Endothelial cell of umbilical vein (primary cell): ENCODE measurements at regions not wholly inside any gene's neighbourhood (a gene's known extent, or its start where the extent isn't known, plus 50 kb on each side); places are given as distances from the start of the nearest gene placed in this dataset.

Experiments
- BruUV-seq: library from RNA; stranded (reverse); fragments of 400-500 nt; replicated peaks from 2 replicates; lab custom pipeline; 2021; lab: Mats Ljungman, UMichigan
- CTCF ChIA-PET: fragments of 300-600, 350-600 bp; sonication (Branson Sonifier 250); formaldehyde crosslinking; loops from one replicate; lab custom pipeline; 2021; ENCODE audit warnings: antibody characterized with exemption, inconsistent platforms; lab: Charles Lee
- POLR2A ChIA-PET: fragments of 300-600, 350-600 bp; sonication (Branson Sonifier 250); formaldehyde crosslinking; loops from one replicate; lab custom pipeline; 2021; ENCODE audit warnings: antibody characterized with exemption, inconsistent platforms; lab: Charles Lee
- DNase-seq: peaks from one replicate; pipeline ENCODE4 v3.0.0-alpha.2; 2011; ENCODE audit warnings: low read depth, low spot score
- FAIRE-seq: peaks from 2 replicates; lab custom pipeline; 2011; peaks lifted over from hg19 to GRCh38; lab: Jason Lieb, UNC
- H2AFZ ChIP-seq: 2 replicates; pipeline ENCODE4 v1.6.0; 2012; ENCODE audit warnings: low read depth, low read length, control low read depth, inconsistent platforms
- H3K27ac ChIP-seq: 2 replicates; pipeline ENCODE4 v1.5.1; 2011; ENCODE audit warnings: low read depth, mild to moderate bottlenecking, control low read depth, low read length, moderate library complexity; ENCODE audit not compliant: insufficient read depth
- H3K27me3 ChIP-seq, 2 experiments: 2 replicates each; pipeline versions ENCODE4 v1.6.0 to v1.6.1; 2011; ENCODE audit warnings: low read length in 2 of 2, mixed read lengths in 1 of 2; ENCODE audit not compliant: control insufficient read depth in 2 of 2, insufficient read depth in 2 of 2
- H3K36me3 ChIP-seq, 2 experiments: 2 replicates in 1 of 2; 3 replicates in 1 of 2; pipeline ENCODE4 v1.5.1; 2011; ENCODE audit warnings: low read length in 2 of 2, mild to moderate bottlenecking in 1 of 2, moderate library complexity in 1 of 2; ENCODE audit not compliant: control insufficient read depth in 2 of 2, insufficient read depth in 2 of 2; ENCODE audit errors: extremely low read depth in 1 of 2
- H3K4me1 ChIP-seq: 3 replicates; pipeline ENCODE4 v1.5.1; 2011; ENCODE audit warnings: mild to moderate bottlenecking, low read length; ENCODE audit not compliant: control insufficient read depth, insufficient read depth; ENCODE audit errors: extremely low read depth
- H3K4me2 ChIP-seq: 2 replicates; pipeline ENCODE4 v1.6.1; 2011; ENCODE audit warnings: low read length, control low read depth, mixed read lengths; ENCODE audit not compliant: insufficient read depth
- H3K4me3 ChIP-seq, 3 experiments: fragments of 200-600 bp in 1 of 3; sonication (generic), shearing (Covaris generic) in 1 of 3; replicated peaks in 1 of 3; 2 replicates each; pipeline ENCODE4 v1.5.1; 2011 to 2016; ENCODE audit warnings: control low read depth in 3 of 3, low read length in 3 of 3, mild to moderate bottlenecking in 2 of 3, inconsistent platforms in 1 of 3, low read depth in 1 of 3, moderate library complexity in 1 of 3; ENCODE audit not compliant: insufficient read depth in 1 of 3
- H3K79me2 ChIP-seq: 2 replicates; pipeline ENCODE4 v1.6.0; 2012; ENCODE audit warnings: low read length, inconsistent platforms; ENCODE audit not compliant: control insufficient read depth, insufficient read depth
- H3K9ac ChIP-seq: replicated peaks from 2 replicates; pipeline ENCODE3; 2011; ENCODE audit warnings: low read length, control low read depth; ENCODE audit not compliant: insufficient read depth; ENCODE audit errors: extremely low read depth
- H3K9me1 ChIP-seq: replicated peaks from 3 replicates; pipeline ENCODE4 v1.6.0; 2011; ENCODE audit warnings: mild to moderate bottlenecking, low read length; ENCODE audit not compliant: control insufficient read depth, insufficient read depth; ENCODE audit errors: extremely low read depth
- H3K9me3 ChIP-seq: replicated peaks from 2 replicates; pipeline ENCODE4 v1.5.1; 2012; ENCODE audit warnings: low read length, inconsistent platforms; ENCODE audit not compliant: control insufficient read depth, insufficient read depth
- H4K20me1 ChIP-seq: replicated peaks from 2 replicates; pipeline ENCODE3; 2011; ENCODE audit warnings: mild to moderate bottlenecking, low read length; ENCODE audit not compliant: control insufficient read depth, insufficient read depth; ENCODE audit errors: extremely low read depth
- EZH2 ChIP-seq: IDR thresholded peaks from 2 replicates; pipeline ENCODE4 v1.6.1; 2012; ENCODE audit warnings: borderline replicate concordance, low read depth, mild to moderate bottlenecking, moderate library complexity, low read length, inconsistent platforms; ENCODE audit not compliant: severe bottlenecking
- FOS ChIP-seq: IDR thresholded peaks from 2 replicates; pipeline ENCODE4 v1.6.1; 2011; ENCODE audit warnings: mild to moderate bottlenecking, low read length, moderate library complexity, borderline replicate concordance; ENCODE audit not compliant: insufficient read depth
- GATA2 ChIP-seq: IDR thresholded peaks from 2 replicates; pipeline ENCODE4 v1.7.0; 2011; ENCODE audit warnings: low read depth, mild to moderate bottlenecking, moderate library complexity, mixed read lengths, low read length; ENCODE audit not compliant: insufficient read length, insufficient read depth
- JUN ChIP-seq: IDR thresholded peaks from 2 replicates; pipeline ENCODE4 v1.6.1; 2011; ENCODE audit warnings: borderline replicate concordance, low read depth; ENCODE audit not compliant: insufficient read length, insufficient read depth
- MYC ChIP-seq: IDR thresholded peaks from one replicate; pipeline ENCODE4 v1.6.1; 2011; ENCODE audit warnings: mild to moderate bottlenecking, low read depth, low read length
- POLR2A ChIP-seq: IDR thresholded peaks from 2 replicates; pipeline ENCODE4 v1.6.1; 2012; ENCODE audit warnings: low read depth, mild to moderate bottlenecking, control low read depth, low read length
- POLR2AphosphoS5 ChIP-seq: IDR thresholded peaks from 2 replicates; pipeline ENCODE4 v1.6.1; 2012; ENCODE audit warnings: low read depth, mild to moderate bottlenecking, control low read depth, low read length, moderate library complexity; ENCODE audit not compliant: insufficient read depth
- dilution Hi-C: fragments of 300-500 bp; cut with MboI; formaldehyde crosslinking; loops from one replicate; pipeline ENCODE4 v1.15.0; 2019; ENCODE audit warnings: low sequenced_read_pairs; ENCODE audit not compliant: extremely low pct_ligation_motif_present
- intact Hi-C: fragments of 100-400 bp; cut with micrococcal nuclease; formaldehyde crosslinking; loops from one replicate; pipeline ENCODE4 v1.10.0; 2022
- TF ChIP-seq, protein P1 (sequence below), 2 donors: IDR thresholded peaks; 1 replicate in 1 of 2; 2 replicates in 1 of 2; pipeline ENCODE4 v1.5.1; 2011; ENCODE audit warnings: low read length in 2 of 2, mild to moderate bottlenecking in 2 of 2, moderate library complexity in 2 of 2, control low read depth in 1 of 2, inconsistent platforms in 1 of 2, low read depth in 1 of 2; ENCODE audit not compliant: insufficient read depth in 1 of 2; ENCODE audit errors: extremely low read depth in 1 of 2
- TF ChIP-seq, protein P2 (sequence below): IDR thresholded peaks from 2 replicates; pipeline ENCODE4 v1.6.1; 2011; ENCODE audit not compliant: insufficient read depth, insufficient read length

DNA sequence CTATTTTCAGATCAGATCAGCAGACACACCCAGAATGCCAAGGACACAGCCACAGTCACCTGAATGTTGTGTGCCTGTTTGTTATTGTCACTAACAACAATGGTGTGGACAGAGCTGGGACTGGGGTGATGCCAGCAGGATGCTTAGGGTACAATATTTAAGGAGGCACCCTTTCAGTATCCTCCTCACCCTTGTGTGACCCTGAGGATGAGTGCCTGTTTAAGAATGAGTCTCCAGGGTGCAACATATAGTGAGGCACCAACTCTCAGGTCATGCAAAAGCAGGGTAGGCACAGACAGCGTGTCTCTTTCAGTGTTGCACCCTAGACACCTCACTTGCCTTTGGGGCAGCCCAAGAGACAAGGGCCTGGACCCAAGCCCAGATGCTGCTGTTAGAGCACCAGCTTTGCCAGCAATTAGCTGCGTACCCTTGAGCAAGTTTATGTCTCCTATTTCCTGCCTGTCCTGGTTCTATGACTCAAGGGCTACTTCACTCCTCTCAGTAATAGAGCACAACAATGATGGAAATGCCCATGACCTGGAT, 122.6 kb downstream of the AQP9 start:
- Histone ChIP-seq H3K4me3 (no peak overlapping the region), H4K20me1 (no peaks in the 10 kb centered on the region), H3K9ac (no peak overlapping the region), H3K4me2 (no peak overlapping the region), H3K79me2 (no peaks in the 10 kb centered on the region), H2AFZ (no peak overlapping the region), H3K27me3 (peaks cover 26% of the 10 kb centered on the region in 2 experiments), H3K36me3 (no peaks in the 10 kb centered on the region), H3K4me1 (no peaks in the 10 kb centered on the region), H3K27ac (no peak overlapping the region), H3K9me3 (no peaks in the 10 kb centered on the region), H3K9me1 (no peaks in the 10 kb centered on the region)
- ChIA-PET CTCF (no interaction called here), POLR2A (no interaction called here)
- FAIRE-seq: no peak
- BruUV-seq: no TSS peak
- TF ChIP-seq JUN: no peak
- TF ChIP-seq, protein P1, sequence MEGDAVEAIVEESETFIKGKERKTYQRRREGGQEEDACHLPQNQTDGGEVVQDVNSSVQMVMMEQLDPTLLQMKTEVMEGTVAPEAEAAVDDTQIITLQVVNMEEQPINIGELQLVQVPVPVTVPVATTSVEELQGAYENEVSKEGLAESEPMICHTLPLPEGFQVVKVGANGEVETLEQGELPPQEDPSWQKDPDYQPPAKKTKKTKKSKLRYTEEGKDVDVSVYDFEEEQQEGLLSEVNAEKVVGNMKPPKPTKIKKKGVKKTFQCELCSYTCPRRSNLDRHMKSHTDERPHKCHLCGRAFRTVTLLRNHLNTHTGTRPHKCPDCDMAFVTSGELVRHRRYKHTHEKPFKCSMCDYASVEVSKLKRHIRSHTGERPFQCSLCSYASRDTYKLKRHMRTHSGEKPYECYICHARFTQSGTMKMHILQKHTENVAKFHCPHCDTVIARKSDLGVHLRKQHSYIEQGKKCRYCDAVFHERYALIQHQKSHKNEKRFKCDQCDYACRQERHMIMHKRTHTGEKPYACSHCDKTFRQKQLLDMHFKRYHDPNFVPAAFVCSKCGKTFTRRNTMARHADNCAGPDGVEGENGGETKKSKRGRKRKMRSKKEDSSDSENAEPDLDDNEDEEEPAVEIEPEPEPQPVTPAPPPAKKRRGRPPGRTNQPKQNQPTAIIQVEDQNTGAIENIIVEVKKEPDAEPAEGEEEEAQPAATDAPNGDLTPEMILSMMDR (IDR thresholded peaks at IDR 0.05; ENCODE audit: extremely low read depth in 1 of 2, insufficient read depth in 1 of 2, low read depth in 1 of 2, low read length in 2 of 2): no peak
- no peak for DNase-seq
- dilution Hi-C loops (no loop called here), intact Hi-C loops (no loop called here)

DNA sequence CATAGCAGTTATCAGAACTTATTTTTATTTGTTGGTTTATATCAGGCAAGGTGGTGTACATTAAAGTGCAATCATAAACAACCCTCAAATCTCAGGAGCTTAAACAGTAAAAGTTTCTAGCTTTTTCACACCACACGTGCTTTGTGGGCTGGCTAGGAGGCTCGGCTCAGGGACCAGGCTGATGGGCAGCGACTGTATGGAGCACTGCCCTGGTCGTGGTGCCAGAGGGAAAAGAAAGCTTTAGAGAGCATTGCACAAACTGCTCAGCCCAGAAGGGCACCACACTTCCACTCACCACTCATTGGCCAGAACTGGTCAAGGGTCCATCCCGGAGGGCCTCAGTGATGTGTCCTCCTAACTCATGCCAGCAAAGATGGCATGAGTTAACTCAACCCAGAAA, 123.2 kb downstream of the AQP9 start:
- Histone ChIP-seq H3K27me3 (peaks cover 24 to 25% of the 10 kb centered on the region in 2 experiments), H3K9me3 (no peaks in the 10 kb centered on the region), H2AFZ (no peak overlapping the region), H3K4me2 (no peak overlapping the region), H3K4me3 (no peak overlapping the region), H3K27ac (no peak overlapping the region), H3K9me1 (no peaks in the 10 kb centered on the region), H3K9ac (no peak overlapping the region), H4K20me1 (no peaks in the 10 kb centered on the region), H3K79me2 (no peaks in the 10 kb centered on the region), H3K4me1 (no peaks in the 10 kb centered on the region), H3K36me3 (no peaks in the 10 kb centered on the region)
- no peak for DNase-seq
- BruUV-seq: no TSS peak
- no peak for FAIRE-seq
- CTCF ChIA-PET: interaction anchor here (1.4 kb wide), 1 partner anchor 10 kb away, joined by 4 read pairs; no protein-coding TSS in a partner anchor
- dilution Hi-C loops (no loop called here), intact Hi-C loops (no loop called here)
- POLR2A ChIA-PET: no interaction called here
- TF ChIP-seq POLR2AphosphoS5: no peak
- no peak for TF ChIP-seq POLR2A
- TF ChIP-seq, protein P2, sequence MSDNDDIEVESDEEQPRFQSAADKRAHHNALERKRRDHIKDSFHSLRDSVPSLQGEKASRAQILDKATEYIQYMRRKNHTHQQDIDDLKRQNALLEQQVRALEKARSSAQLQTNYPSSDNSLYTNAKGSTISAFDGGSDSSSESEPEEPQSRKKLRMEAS: no peak
- TF ChIP-seq, protein P1 (IDR thresholded peaks at IDR 0.05; ENCODE audit: extremely low read depth in 1 of 2, insufficient read depth in 1 of 2, low read depth in 1 of 2, low read length in 2 of 2): no peak
- TF ChIP-seq MYC: no peak
- TF ChIP-seq FOS: no peak
- no peak for TF ChIP-seq GATA2
- TF ChIP-seq EZH2: no peak
- TF ChIP-seq JUN: no peak
